Ovary (tissue), 3 donors: ENCODE measurements at regions not wholly inside any gene's neighbourhood (a gene's known extent, or its start where the extent isn't known, plus 50 kb on each side); places are given as distances from the start of the nearest gene placed in this dataset.

Experiments used
- EP300 ChIP-seq: sonication (generic); formaldehyde crosslinking; IDR thresholded peaks from one replicate; pipeline ENCODE4 v1.6.1; 2017; ENCODE audit warnings: antibody characterized with exemption
- POLR2A ChIP-seq: fragments of 450-650 bp; IDR thresholded peaks from one replicate; pipeline ENCODE4 v1.6.1; 2017; ENCODE audit warnings: antibody characterized with exemption, mild to moderate bottlenecking, moderate library complexity
- TF ChIP-seq, protein P1 (sequence below), 3 donors: fragments of 450-650 bp in 2 of 3; fragments of 200-600 bp in 1 of 3; IDR thresholded peaks; one replicate each; pipeline versions ENCODE4 v1.5.1 to v1.8.0; 2016 to 2022; ENCODE audit warnings: antibody characterized with exemption in 3 of 3, mild to moderate bottlenecking in 1 of 3
- donor health status: DM: no; HTN: no; CAD: no.

DNA sequence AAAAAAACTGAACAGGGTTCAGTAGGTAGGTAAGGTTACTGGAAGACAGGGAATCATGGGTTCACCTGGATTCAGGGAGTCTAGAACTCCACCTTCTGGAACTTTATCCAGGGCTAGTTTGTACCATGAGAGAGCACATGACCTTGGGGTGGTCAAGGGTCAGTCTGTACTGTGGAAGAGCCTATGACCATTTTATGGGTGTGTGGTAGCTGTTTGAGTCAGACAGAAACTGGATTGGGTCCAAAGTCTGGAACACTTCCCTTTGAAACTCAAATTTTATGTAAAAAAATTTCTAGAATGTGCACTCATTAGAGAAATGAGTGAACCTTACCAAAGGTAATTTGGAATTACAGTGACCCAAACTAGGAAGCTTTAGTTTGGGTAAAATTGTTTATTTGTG is 486.0 kb upstream of the AGTR1 start:
- TF ChIP-seq, protein P1, sequence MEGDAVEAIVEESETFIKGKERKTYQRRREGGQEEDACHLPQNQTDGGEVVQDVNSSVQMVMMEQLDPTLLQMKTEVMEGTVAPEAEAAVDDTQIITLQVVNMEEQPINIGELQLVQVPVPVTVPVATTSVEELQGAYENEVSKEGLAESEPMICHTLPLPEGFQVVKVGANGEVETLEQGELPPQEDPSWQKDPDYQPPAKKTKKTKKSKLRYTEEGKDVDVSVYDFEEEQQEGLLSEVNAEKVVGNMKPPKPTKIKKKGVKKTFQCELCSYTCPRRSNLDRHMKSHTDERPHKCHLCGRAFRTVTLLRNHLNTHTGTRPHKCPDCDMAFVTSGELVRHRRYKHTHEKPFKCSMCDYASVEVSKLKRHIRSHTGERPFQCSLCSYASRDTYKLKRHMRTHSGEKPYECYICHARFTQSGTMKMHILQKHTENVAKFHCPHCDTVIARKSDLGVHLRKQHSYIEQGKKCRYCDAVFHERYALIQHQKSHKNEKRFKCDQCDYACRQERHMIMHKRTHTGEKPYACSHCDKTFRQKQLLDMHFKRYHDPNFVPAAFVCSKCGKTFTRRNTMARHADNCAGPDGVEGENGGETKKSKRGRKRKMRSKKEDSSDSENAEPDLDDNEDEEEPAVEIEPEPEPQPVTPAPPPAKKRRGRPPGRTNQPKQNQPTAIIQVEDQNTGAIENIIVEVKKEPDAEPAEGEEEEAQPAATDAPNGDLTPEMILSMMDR (IDR thresholded peaks at IDR 0.05), result no peak
- no peak for TF ChIP-seq POLR2A
- no peak for TF ChIP-seq EP300
